ENCODE measurements at regions not wholly inside any gene's neighbourhood (a gene's known extent, or its start where the extent isn't known, plus 50 kb on each side); places are given as distances from the start of the nearest gene placed in this dataset.

- H3K4me3 Mint-ChIP-seq: no peak overlapping the region
- peaks cover 7% of the 10 kb centered on the region for H3K4me1 Mint-ChIP-seq
- no peaks in the 10 kb centered on the region for H4K20me1 ChIP-seq (ENCODE audit: insufficient read depth, low read length)
- H3K4me2 ChIP-seq (replicated peaks; ENCODE audit: extremely low read depth, low read length, poor library complexity, severe bottlenecking): no peak overlapping the region
- H3K36me3 Mint-ChIP-seq: no peaks in the 10 kb centered on the region
- no peaks in the 10 kb centered on the region for H3K27me3 ChIP-seq (ENCODE audit: control insufficient read depth in 2 of 2, insufficient read depth in 2 of 2, low read length in 2 of 2)
- H3K9me3 Mint-ChIP-seq: peaks cover 0 to 4% (median 0%) of the 10 kb centered on the region in 7 donors
- no peak overlapping the region for H3K4me3 ChIP-seq (replicated peaks in 1 of 3; ENCODE audit: low read depth in 2 of 3, low read length in 3 of 3)
- TF ChIP-seq, protein P1, sequence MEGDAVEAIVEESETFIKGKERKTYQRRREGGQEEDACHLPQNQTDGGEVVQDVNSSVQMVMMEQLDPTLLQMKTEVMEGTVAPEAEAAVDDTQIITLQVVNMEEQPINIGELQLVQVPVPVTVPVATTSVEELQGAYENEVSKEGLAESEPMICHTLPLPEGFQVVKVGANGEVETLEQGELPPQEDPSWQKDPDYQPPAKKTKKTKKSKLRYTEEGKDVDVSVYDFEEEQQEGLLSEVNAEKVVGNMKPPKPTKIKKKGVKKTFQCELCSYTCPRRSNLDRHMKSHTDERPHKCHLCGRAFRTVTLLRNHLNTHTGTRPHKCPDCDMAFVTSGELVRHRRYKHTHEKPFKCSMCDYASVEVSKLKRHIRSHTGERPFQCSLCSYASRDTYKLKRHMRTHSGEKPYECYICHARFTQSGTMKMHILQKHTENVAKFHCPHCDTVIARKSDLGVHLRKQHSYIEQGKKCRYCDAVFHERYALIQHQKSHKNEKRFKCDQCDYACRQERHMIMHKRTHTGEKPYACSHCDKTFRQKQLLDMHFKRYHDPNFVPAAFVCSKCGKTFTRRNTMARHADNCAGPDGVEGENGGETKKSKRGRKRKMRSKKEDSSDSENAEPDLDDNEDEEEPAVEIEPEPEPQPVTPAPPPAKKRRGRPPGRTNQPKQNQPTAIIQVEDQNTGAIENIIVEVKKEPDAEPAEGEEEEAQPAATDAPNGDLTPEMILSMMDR (IDR thresholded peaks at IDR 0.05): no peak
- H3K9me3 ChIP-seq (replicated peaks in 1 of 2; ENCODE audit: control insufficient read depth in 1 of 2, insufficient read depth in 1 of 2, low read length in 2 of 2): no peaks in the 10 kb centered on the region
- no peak overlapping the region for H2AFZ ChIP-seq (ENCODE audit: insufficient read depth, low read depth, low read length, poor library complexity, severe bottlenecking)
- peaks cover 0 to 3% of the 10 kb centered on the region in 2 donors for H3K4me1 ChIP-seq (ENCODE audit: control insufficient read depth in 1 of 2, insufficient read depth in 2 of 2, low read length in 2 of 2)
- no peaks in the 10 kb centered on the region for H3K79me2 ChIP-seq (ENCODE audit: insufficient read depth, low read length)
- WGBS (ENCODE audit: insufficient coverage): 100% methylated on average over 3 of the region's 6 CpGs
- intact Hi-C loops (cut with micrococcal nuclease): no loop called here
- H3K27ac ChIP-seq (ENCODE audit: low read depth in 1 of 2, low read length in 2 of 2): no peak overlapping the region
- H3K36me3 ChIP-seq (replicated peaks in 1 of 2; ENCODE audit: control insufficient read depth in 1 of 2, insufficient read depth in 2 of 2, low read length in 2 of 2): no peaks in the 10 kb centered on the region
- H3K9ac ChIP-seq (ENCODE audit: insufficient read depth, low read length, poor library complexity, severe bottlenecking): no peak overlapping the region
- no peak for DNase-seq
- no peak overlapping the region for H3K27ac Mint-ChIP-seq
- peaks cover 0 to 2% (median 0%) of the 10 kb centered on the region in 3 donors for H3K27me3 Mint-ChIP-seq (ENCODE audit: low read depth in 3 of 3)
Measured at GRCh38 chr13:47892374-47892773, 108.7 kb downstream of the SUCLA2 start.

DNA sequence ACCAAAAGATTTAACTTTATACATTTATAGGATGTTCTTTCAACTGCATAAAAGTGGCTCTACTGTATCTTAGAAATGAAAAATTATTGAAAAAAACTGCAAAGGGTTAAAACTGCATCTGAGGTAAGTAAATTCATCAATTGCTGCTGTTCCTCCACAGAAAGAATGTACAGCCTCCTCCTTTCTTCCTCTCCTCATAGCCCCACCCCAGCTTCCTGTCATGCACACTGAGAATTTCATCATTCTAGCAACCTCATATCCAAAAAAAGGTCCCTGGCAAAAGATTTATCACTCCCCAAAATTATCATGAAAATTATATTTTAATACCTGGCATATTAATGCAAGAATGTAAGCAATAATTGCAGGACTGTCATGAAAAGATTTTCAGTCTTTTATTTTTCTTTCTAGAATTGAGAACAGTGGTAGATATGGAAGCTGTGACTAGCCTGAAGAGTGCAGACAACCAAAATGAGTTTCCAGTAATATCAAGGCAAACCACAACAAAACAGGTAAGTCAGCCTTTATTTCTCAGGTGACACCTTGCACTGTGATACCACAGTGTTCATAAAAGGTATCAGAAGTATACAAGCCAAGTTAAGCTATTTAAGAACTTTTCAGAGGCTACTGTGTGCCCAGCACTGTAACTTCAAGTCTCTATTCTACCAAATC lies 110.8 kb downstream of the SUCLA2 start:
- Mint-ChIP-seq H3K9me3 (peaks cover 0 to 4% (median 0%) of the 10 kb centered on the region in 7 donors), H3K4me1 (peaks cover 9% of the 10 kb centered on the region), H3K4me3 (no peak overlapping the region), H3K36me3 (no peaks in the 10 kb centered on the region), H3K27me3 (ENCODE audit: low read depth in 3 of 3) (peaks cover 0 to 2% (median 2%) of the 10 kb centered on the region in 3 donors), H3K27ac (no peak overlapping the region)
- H2AFZ ChIP-seq (ENCODE audit: insufficient read depth, low read depth, low read length, poor library complexity, severe bottlenecking): no peak overlapping the region
- no peaks in the 10 kb centered on the region for H3K9me3 ChIP-seq (replicated peaks in 1 of 2; ENCODE audit: control insufficient read depth in 1 of 2, insufficient read depth in 1 of 2, low read length in 2 of 2)
- H3K27me3 ChIP-seq (ENCODE audit: control insufficient read depth in 2 of 2, insufficient read depth in 2 of 2, low read length in 2 of 2): no peaks in the 10 kb centered on the region
- intact Hi-C loops (cut with micrococcal nuclease): no loop called here
- H4K20me1 ChIP-seq (ENCODE audit: insufficient read depth, low read length): no peaks in the 10 kb centered on the region
- H3K79me2 ChIP-seq (ENCODE audit: insufficient read depth, low read length): no peaks in the 10 kb centered on the region
- DNase-seq: no peak
- no peaks in the 10 kb centered on the region for H3K36me3 ChIP-seq (replicated peaks in 1 of 2; ENCODE audit: control insufficient read depth in 1 of 2, insufficient read depth in 2 of 2, low read length in 2 of 2)
- no peak overlapping the region for H3K27ac ChIP-seq (ENCODE audit: low read depth in 1 of 2, low read length in 2 of 2)
- no peak overlapping the region for H3K4me3 ChIP-seq (replicated peaks in 1 of 3; ENCODE audit: low read depth in 2 of 3, low read length in 3 of 3)
- H3K4me2 ChIP-seq (replicated peaks; ENCODE audit: extremely low read depth, low read length, poor library complexity, severe bottlenecking): no peak overlapping the region
- peaks cover 0 to 3% of the 10 kb centered on the region in 2 donors for H3K4me1 ChIP-seq (ENCODE audit: control insufficient read depth in 1 of 2, insufficient read depth in 2 of 2, low read length in 2 of 2)
- H3K9ac ChIP-seq (ENCODE audit: insufficient read depth, low read length, poor library complexity, severe bottlenecking): no peak overlapping the region
- TF ChIP-seq, protein P1 (IDR thresholded peaks at IDR 0.05): no peak
